GM12892 (cell line): ENCODE measurements at regions not wholly inside any gene's neighbourhood (a gene's known extent, or its start where the extent isn't known, plus 50 kb on each side); places are given as distances from the start of the nearest gene placed in this dataset.
A peak's percentile ranks its signal among the peaks of the same experiment; 100 is the strongest.

Source experiments
- DNase-seq: peaks from one replicate; pipeline ENCODE4 v3.0.0; 2011; ENCODE audit not compliant: insufficient read length
- FAIRE-seq: peaks from 2 replicates; lab custom pipeline; 2011; peaks lifted over from hg19 to GRCh38; lab: Jason Lieb, UNC
- POLR2A ChIP-seq: IDR thresholded peaks from 2 replicates; pipeline ENCODE4 v1.6.1; 2011; ENCODE audit warnings: low read depth, low read length, control low read depth
- POLR2AphosphoS5 ChIP-seq: IDR thresholded peaks from 2 replicates; pipeline ENCODE4 v1.6.1; 2011; ENCODE audit warnings: low read depth, low read length, control low read depth
- TAF1 ChIP-seq: IDR thresholded peaks from 2 replicates; pipeline ENCODE4 v1.6.1; 2011; ENCODE audit warnings: low read depth, mild to moderate bottlenecking, control low read depth, low read length, borderline replicate concordance

DNA sequence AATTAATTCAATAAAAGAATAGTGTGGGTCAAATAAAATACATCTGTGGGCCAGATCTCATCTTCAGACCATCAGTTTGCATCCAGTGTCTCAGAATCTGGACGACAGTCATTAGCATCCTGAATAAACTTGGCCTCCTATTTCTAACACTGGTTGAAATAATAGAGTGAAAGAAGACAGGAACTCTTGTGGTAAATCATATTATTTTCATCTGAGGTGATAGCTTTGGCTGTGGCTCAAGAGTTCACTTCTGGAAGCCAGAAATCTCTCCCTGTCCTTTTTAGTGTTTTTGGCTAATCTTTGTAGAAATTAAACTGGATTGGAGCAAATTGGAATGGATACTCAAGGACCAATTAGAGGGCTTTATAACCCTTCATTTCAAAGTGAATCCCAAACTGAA, 63.4 kb upstream of the HMHB1 start:
- TF ChIP-seq TAF1, result no peak
- no peak for TF ChIP-seq POLR2AphosphoS5
- TF ChIP-seq POLR2A, result no peak
- FAIRE-seq (no peak), DNase-seq (no peak)

- FAIRE-seq (no peak), DNase-seq (no peak)
- TF ChIP-seq POLR2A (no peak), POLR2AphosphoS5 (no peak), TAF1 (no peak)
Measured at GRCh38 chr5:143742951-143743350, 69.0 kb upstream of the HMHB1 start.

DNA sequence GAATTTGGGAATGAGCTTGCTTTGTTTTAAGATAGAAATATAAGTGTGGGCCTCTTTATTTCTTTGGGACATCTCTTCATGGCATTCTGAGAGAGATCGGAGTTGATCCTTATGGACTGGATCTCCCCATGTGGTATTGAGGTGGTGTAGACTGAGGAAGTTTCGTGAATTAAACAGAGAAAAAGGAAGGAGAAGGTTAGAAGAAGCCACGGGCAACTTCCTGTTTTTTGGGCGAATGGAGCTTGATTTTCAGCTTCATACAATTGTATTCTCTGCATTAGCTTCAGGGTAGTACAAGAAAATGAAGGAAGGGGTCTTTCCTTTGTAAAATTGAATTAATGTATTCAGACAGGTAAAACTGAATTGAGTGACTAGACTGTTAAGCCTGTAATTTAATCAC, 70.5 kb upstream of the HMHB1 start:
- FAIRE-seq, result no peak
- TF ChIP-seq POLR2AphosphoS5 (no peak), TAF1 (no peak), POLR2A (no peak)
- DNase-seq, result no peak

- FAIRE-seq (no peak), DNase-seq (no peak)
- TF ChIP-seq POLR2A, result no peak
- TF ChIP-seq POLR2AphosphoS5, result no peak
- TF ChIP-seq TAF1, result no peak
Measured at GRCh38 chr5:143740956-143741355, 71.0 kb upstream of the HMHB1 start.

DNA sequence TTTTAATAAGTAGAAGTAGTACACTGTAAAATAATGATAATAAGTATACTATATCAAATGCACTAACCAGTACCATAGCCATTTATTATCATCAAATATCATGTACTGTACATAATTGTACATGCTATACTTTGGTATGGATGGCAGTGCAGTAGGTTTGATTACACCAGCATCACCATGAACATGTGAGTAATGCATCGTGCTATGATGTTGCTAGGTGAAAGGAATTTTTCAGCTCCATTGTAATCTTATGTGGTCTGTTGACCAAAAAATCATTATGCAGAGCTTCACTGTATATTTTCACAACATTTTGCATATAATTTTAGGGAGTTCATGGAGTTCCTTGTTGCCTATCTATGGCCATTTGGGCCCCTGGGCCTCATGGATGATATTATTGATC, 72.2 kb upstream of the HMHB1 start:
- no peak for TF ChIP-seq POLR2AphosphoS5
- no peak for TF ChIP-seq TAF1
- TF ChIP-seq POLR2A, result no peak
- DNase-seq (no peak), FAIRE-seq (no peak)

DNA sequence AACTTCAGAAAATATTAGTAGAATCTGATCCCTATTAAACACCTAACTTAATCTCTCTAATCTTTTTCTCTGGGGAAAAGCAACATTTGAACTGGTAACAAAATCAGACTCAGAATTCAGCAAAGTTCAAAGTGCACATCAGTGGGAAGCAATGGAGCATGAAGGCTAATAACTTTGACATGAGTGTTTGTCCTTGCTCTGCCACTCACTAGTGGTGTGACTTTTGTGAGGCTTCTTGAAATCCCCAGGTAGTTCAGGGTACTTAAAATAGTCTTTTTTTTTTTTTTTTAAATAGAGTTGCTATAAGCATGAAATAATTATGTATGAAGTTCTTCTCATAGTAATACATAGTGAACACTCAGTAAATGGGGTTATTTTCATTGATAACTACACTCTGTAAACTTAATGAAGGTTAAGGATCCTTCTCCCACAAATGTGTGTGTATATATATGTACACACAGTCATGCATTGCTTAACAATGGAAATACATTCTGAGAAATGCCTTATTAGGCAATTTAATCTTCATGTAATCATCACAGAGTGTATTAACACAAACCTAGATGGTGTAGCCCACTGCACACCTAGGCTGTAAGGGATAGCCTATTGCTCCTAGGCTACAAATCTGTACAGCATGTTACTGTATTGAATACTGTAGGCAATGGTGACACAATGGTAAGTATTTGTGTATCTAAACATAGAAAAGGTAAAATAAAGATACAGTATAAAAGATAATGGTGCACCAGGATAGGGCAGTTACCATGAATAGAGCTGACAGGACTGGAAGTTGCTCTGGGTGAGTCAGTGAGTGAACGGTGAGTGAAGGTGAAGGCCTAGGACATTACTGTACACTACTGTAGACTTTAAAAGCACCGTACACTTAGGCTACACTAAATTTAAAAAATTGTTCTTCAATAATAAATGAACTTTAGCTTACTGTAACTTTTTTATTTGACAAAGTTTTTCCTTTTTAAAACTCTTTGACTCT, 73.3 kb upstream of the HMHB1 start:
- no peak for TF ChIP-seq POLR2A
- no peak for TF ChIP-seq TAF1
- no peak for TF ChIP-seq POLR2AphosphoS5
- FAIRE-seq (peak; percentile 57), DNase-seq (no peak)

DNA sequence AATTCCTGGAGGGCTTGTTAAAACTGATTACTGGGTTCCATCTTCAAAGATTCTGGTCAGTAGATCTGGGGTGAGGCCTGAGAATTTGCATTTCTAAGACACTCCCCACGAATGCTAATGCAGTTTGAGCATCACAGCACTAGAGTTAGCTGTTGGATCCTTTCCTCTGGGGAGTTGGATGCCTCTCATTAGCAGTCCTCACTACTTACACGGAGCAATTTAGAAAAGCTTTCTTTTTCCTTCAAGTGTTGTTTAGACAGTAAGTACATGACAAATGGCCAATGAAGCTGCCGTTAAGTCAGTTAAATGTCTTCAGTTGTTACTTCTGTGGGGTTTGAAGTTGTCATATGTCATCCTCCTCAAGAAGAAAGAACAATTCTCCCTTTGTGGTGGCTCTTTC, 74.9 kb upstream of the HMHB1 start:
- DNase-seq (no peak), FAIRE-seq (no peak)
- no peak for TF ChIP-seq POLR2AphosphoS5
- TF ChIP-seq TAF1, result no peak
- no peak for TF ChIP-seq POLR2A

DNA sequence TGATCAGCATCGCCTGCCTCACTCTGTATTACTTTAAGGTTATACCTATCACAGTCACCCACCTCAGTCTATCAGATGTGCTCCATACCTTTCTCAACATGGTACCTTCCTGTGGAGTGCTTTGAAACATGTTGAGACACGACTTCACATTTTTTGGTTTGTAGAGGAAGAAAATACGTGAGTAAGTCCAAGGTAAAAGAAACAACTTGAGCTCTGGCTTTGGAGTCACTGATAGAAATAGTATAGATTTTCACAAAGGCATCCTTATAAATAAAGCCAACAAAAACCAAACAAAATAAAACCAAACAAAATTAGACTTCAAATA, 77.5 kb upstream of the HMHB1 start:
- TF ChIP-seq POLR2A, result no peak
- TF ChIP-seq TAF1, result no peak
- no peak for TF ChIP-seq POLR2AphosphoS5
- no peak for FAIRE-seq
- no peak for DNase-seq

DNA sequence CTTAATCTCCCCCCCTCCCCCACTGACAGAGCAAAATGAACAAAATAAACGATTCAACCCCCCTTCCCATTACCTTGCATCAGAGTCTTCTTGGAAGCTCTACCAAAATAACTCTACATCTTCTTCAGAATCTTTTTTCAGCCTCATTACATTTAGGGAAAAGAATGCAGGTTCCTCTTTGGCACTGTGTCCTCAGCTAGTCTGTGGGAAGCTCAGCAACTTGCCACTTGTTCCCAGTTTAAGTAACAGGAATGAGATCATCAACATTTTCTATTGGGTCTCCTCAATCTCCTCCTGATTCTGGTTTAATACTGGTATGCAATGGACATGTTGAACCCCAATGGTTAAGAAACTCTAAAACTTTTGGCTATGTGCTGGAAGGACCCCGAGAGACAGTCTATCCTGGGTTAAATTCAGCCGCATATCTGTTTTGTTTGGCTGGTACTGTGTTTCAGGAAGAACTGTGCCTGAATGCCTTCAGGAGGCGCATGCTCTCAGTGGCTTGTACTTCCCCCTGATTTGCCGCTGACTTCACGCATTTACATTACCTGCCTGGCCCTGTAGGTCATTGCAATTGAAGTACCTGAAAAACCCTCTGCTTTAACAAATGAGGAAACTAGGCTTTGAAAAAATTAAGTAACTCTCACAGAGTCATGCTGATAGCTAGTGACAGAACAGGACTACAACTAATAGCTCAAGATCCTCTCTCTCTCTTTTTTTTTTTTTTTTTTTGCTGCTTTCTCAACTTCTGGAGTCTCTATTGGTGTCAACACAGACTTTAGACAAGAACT, 78.1 kb upstream of the HMHB1 start:
- no peak for TF ChIP-seq TAF1
- no peak for TF ChIP-seq POLR2A
- no peak for TF ChIP-seq POLR2AphosphoS5
- DNase-seq, result no peak
- FAIRE-seq, result no peak

- FAIRE-seq, result no peak
- no peak for DNase-seq
- no peak for TF ChIP-seq POLR2A
- no peak for TF ChIP-seq TAF1
- TF ChIP-seq POLR2AphosphoS5, result no peak
Measured at GRCh38 chr5:143732402-143732801, 79.6 kb upstream of the HMHB1 start.

- TF ChIP-seq POLR2A (no peak), TAF1 (no peak), POLR2AphosphoS5 (no peak)
- DNase-seq (no peak), FAIRE-seq (no peak)
Measured at GRCh38 chr5:143730112-143730801, 81.7 kb upstream of the HMHB1 start.
